ENCODE measurements at regions not wholly inside any gene's neighbourhood (a gene's known extent, or its start where the extent isn't known, plus 50 kb on each side); places are given as distances from the start of the nearest gene placed in this dataset.
"Not testable (repeated sequence)": the region's sequence is repeated elsewhere in the genome, so short reads cannot be mapped to it uniquely, and the experiment has no call there.

- no peak for DNase-seq
Measured at GRCh38 chr5:91639744-91640143, 256.6 kb upstream of the ARRDC3 start.

GRCh38 chr5:91638010-91638409, 254.9 kb upstream of the ARRDC3 start:
- no peak for DNase-seq

GRCh38 chr5:91635950-91636734, 253.0 kb upstream of the ARRDC3 start:
- no peak for DNase-seq

- no peak for DNase-seq
Measured at GRCh38 chr5:91632871-91633270, 249.8 kb upstream of the ARRDC3 start.

DNA sequence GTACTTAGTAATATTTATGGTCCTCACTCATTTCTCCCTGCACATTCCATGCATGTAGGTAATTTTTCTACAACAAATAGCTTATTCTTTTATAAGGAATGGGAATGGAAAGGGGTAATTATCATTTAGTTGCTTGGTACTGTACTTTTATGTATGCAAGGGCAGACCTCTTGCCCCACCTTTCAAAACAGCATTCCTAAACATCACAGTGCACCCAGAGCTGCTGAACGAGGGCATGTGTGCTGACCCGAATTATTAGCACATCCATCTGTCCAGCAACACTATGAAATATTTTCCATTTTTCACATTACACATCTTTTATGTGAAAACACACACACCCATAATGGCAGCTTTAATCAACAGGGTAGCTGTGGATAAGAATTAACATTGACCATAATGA, 228.6 kb upstream of the ARRDC3 start:
- DNase-seq = no peak

DNA sequence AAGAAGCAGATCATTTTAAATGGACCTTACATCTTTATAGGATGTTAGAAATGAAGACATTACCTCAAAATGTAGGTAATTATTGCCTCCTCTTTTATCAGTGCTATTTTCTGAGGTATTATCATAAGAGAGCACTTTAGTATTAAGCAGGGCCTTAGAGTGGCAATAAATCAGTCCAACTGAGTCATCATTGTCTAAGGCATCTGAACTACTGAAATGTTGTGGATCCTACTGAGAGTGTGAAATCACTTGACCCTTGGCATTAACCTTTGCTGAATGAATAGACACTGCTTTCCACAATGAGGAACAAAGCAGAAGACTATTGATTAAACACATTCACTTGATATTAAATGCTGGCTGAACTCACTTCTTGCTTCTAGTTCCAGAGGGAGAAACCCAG, 224.6 kb upstream of the ARRDC3 start:
- DNase-seq = no peak

DNA sequence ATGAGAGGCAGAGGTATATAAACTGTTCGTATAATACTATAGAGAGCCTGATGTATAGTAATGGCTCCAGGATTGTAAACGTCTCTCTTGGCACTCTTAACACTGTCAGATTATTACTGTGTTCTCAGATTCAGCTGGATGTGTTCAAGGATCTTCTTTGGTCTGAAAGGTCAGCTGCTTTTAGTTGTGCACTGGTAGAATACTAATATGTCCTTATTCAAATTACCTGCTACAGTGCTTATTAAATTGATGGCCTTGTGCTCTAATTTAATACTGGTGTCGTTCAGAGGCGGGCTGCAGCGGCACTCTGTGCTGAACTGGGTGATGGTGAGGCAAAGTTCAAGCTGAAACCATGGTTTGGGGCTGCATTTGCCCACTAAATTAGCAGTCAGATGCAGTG, 216.7 kb upstream of the ARRDC3 start:
- DNase-seq = no peak

DNA sequence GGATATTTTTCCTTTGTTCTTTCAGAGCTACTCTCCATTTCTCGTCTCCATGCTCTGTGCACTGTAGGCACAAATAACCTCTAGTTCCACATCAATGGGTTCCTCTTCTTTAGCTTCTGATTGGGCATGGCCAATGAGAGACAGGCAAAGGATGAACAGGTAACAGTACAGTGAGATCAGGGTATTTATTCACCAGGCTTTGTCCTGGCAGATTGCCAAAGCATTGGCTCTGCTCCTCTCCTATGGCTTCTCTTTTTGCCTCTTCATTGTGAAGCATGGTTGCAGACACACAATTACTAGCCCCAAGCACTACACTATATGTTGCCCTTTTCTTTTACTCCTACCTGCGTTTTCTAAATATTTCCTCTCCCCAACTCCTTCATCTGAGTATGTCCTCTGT, 215.1 kb upstream of the ARRDC3 start:
- DNase-seq = no peak

DNA sequence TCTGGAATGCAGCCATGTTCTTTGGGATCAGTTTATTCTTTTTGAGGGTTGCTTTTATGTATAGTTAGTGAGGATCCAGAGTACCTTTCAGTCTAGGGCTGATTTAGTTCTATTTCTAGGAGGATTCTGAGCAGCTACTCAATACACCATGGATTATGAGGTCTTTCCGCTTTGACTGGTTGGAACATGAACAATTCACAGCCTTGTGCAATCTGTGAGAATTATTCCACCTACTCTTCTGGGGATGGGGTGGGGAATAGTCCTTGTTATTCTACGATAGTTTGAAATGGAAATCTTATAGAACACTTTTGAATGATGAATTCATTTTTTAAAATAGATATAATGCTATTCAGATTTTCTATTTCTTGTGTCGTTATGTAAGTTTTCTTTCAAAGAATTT, 212.3 kb upstream of the ARRDC3 start:
- DNase-seq = no peak

- no peak for DNase-seq
Measured at GRCh38 chr5:91591076-91591475, 208.0 kb upstream of the ARRDC3 start.

- DNase-seq = no peak
Measured at GRCh38 chr5:91586232-91586631, 203.1 kb upstream of the ARRDC3 start.

DNA sequence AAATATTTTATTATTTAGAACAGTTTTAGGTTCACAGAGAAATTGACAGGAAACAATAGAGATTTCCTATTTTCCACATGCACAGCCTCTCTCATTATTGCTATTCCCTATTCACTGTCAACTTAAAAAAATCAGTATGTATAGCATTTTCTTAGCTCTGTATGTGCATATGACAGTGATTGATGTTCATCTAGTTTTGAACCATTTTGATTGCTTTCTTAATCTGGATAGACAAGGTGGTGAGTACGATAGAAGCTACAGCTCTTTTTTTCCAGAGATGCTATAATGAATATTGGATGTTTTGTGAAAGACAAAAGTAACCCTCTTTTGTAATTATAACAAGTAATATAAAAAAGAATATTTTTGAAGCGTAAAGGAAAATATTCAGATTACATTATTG, 201.2 kb upstream of the ARRDC3 start:
- no peak for DNase-seq

DNA sequence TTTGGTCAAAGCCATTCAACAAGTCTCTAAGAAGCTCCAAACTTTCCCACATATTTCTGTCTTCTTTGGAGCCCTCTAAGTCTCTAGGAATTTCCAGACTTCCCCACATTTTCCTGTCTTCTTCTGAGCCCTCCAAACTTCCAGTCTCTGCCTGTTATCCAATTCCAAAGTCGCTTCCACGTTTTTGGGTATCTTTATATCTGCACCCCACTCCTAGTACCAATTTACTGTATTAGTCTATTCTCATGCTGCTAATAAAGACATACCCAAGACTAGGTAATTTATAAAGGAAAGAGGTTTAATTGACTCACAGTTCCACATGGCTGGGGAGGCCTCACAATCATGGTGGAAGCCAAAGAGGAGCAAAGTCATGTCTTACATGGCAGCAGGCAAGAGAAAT, 182.9 kb upstream of the ARRDC3 start:
- not testable (repeated sequence) for DNase-seq

- no peak for DNase-seq
Measured at GRCh38 chr5:91562922-91563321, 179.8 kb upstream of the ARRDC3 start.

DNA sequence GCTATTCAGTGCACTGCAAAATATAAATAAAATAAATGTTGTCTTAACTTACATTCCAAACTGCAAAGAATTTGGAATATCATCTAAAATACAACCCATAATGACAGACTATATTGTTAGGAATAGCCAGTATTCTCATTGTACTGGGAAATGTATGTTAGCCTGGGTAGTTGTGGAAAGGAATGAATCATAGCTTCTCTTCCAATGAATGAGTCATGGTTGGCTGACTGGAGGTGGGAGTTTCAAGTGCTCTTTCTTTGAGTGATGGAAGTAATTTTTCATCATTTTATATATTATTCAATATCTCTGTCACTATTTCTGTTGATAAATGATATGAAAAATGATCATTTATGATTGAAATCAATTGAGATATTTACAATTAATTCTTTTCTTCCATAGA, 158.6 kb upstream of the ARRDC3 start:
- no peak for DNase-seq

DNA sequence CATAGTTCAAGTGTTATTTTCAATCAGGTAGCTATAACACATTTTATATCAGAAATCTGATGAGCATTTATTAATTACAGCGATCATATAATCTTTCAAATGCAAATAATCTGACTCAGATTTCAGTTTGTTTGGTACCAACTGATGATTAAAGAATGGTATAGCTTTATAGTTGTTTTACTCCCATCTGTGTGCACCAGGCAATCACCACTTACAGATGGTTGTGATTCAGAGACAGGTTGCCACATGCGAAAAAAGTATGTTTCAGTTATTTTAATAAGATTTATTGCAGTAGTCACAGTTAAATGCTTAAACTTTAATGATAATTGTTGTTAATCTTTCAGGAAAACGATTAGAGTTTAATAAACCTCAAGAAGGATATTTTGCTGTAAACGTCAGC, 155.1 kb upstream of the ARRDC3 start:
- DNase-seq = no peak

- no peak for DNase-seq
Measured at GRCh38 chr5:91535499-91535898, 152.4 kb upstream of the ARRDC3 start.

DNA sequence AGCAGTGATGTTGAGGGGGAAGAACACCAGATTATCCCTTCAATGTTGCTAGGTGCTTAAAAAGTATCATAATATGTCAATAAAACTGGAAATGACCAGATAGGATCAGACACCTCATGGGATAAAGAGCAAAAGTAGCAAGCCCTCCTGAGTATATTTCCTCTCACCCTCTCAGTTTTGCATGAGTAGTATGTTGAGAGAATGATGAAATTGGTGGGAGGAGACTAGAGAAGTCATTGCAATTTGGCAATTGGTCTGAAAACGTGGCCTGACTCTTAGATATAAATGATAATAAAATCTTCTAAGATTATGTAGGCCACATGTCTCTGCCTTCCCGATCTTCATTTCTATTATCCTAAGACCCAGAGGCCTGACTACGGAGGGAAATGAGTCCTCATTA, 151.2 kb upstream of the ARRDC3 start:
- DNase-seq = no peak

DNA sequence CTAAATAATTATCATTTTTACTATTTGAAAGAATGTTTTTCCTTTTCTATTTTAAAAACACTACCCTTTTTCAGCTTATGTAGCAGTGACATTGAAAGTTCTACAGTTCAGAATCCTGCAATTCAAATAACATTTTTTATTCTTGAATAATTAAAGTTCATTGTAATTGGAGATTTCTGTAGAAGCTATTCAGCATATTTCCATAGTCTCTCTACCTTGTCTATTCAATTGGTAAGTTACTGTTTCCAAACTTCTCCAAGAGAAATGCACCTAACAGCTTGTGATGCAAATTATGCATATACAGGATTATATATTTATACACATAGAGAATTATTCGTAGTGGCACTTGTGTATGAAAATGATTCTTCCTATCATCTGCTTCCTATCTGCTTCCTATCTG, 149.7 kb upstream of the ARRDC3 start:
- DNase-seq = no peak

- DNase-seq = no peak
Measured at GRCh38 chr5:91532281-91532680, 149.2 kb upstream of the ARRDC3 start.

- DNase-seq = no peak
Measured at GRCh38 chr5:91528831-91529230, 145.7 kb upstream of the ARRDC3 start.

- no peak for DNase-seq
Measured at GRCh38 chr5:91521785-91522184, 138.7 kb upstream of the ARRDC3 start.

DNA sequence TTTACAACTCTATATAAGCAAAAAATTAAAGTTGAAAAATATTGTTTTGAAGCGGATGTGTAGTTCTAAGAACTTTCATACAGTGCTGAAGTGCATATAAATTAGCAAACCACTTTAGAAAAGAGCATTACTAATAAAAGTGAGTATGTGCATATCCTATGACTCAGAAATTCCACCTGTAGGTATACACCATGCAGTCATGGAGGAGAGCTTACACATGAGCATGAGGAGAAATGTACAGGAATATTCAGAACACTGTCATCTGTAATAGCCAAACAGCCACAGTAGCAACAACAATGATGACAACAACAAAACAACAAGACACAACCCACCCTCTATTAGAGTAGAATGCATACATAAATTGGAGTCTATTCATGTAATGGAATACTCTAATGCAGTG, 138.2 kb upstream of the ARRDC3 start:
- no peak for DNase-seq

DNA sequence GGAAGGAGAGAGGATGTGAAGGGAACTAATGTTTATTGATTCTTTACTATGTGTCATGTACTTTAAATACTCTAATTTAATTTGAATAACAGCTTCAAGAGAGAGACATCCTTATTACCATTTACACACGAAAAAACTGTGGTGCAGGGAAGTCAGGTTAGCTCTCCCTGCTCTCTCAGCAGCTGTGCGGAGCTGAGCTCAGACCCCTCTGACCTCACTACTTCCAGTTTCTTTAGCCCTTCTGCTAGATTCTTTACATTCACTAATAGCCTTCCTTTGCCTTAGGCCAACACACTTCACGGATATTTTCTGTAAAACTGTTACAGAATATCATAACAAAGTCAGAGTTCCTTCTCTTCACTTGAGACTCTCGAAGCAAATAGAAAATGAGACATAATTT, 131.3 kb upstream of the ARRDC3 start:
- no peak for DNase-seq

GRCh38 chr5:91503321-91503720, 120.2 kb upstream of the ARRDC3 start:
- DNase-seq = no peak

All from hippocampal formation (tissue), 2 donors.